Panc1 (cell line): ENCODE measurements at regions not wholly inside any gene's neighbourhood (a gene's known extent, or its start where the extent isn't known, plus 50 kb on each side); places are given as distances from the start of the nearest gene placed in this dataset.

Source experiments
- ATAC-seq: fragments of 200-7000 bp; cut with Tn5 transposase; 2 replicates; pipeline ENCODE4 v1.9.1; 2020; ENCODE audit warnings: mild to moderate bottlenecking, moderate library complexity
- BruUV-seq: library from RNA; stranded (reverse); fragments of 400-500 nt; replicated peaks from 2 replicates; lab custom pipeline; 2021; lab: Mats Ljungman, UMichigan
- CTCF ChIA-PET: fragments of 300-600 bp; sonication (Branson Sonifier 250); formaldehyde crosslinking; loops from one replicate; lab custom pipeline; 2022; ENCODE audit warnings: antibody characterized with exemption; lab: Charles Lee
- POLR2A ChIA-PET: fragments of 300-600 bp; sonication (Branson Sonifier 250); formaldehyde crosslinking; loops from one replicate; lab custom pipeline; 2022; ENCODE audit warnings: antibody characterized with exemption; lab: Charles Lee
- DNase-seq: peaks from one replicate; pipeline ENCODE4 v3.0.0-alpha.2; 2010; ENCODE audit warnings: low read depth, low spot score
- H3K27ac ChIP-seq: 2 replicates; pipeline ENCODE4 v1.5.1; 2011; ENCODE audit warnings: mild to moderate bottlenecking, low read length, inconsistent platforms
- H3K27me3 ChIP-seq: fragments of 200-500 bp; sonication (Bioruptor generic); 2 replicates; pipeline ENCODE4 v1.6.0; 2014; ENCODE audit warnings: low read length, inconsistent platforms; ENCODE audit not compliant: control insufficient read depth, insufficient read depth
- H3K36me3 ChIP-seq: fragments of 200-500 bp; sonication (Bioruptor generic); 2 replicates; pipeline ENCODE4 v1.5.1; 2014; ENCODE audit warnings: inconsistent platforms, mild to moderate bottlenecking, low read length, moderate library complexity; ENCODE audit not compliant: control insufficient read depth, insufficient read depth
- H3K4me1 ChIP-seq: 2 replicates; pipeline ENCODE4 v1.5.1; 2011; ENCODE audit warnings: inconsistent platforms, mild to moderate bottlenecking, low read length, moderate library complexity; ENCODE audit not compliant: control insufficient read depth, insufficient read depth
- H3K4me3 ChIP-seq, 2 experiments: 2 replicates each; pipeline ENCODE4 v1.5.1; 2011 to 2012; ENCODE audit warnings: low read depth in 2 of 2, low read length in 2 of 2, mild to moderate bottlenecking in 2 of 2, inconsistent platforms in 1 of 2, moderate library complexity in 1 of 2
- H3K9me3 ChIP-seq: fragments of 200-500 bp; sonication (Bioruptor generic); 2 replicates; pipeline ENCODE4 v1.5.1; 2014; ENCODE audit warnings: low read depth, mild to moderate bottlenecking, inconsistent platforms, low read length, moderate library complexity; ENCODE audit not compliant: control insufficient read depth, insufficient read depth
- CTCF ChIP-seq: fragments of 450-650 bp; IDR thresholded peaks from 2 replicates; pipeline ENCODE4 v1.5.1; 2017; ENCODE audit warnings: mild to moderate bottlenecking
- POLR2AphosphoS5 ChIP-seq: IDR thresholded peaks from 2 replicates; pipeline ENCODE4 v1.6.1; 2012; ENCODE audit warnings: mild to moderate bottlenecking, low read depth, low read length, moderate library complexity
- REST ChIP-seq, 2 experiments: IDR thresholded peaks; 2 replicates each; pipeline ENCODE4 v1.6.1; 2011 to 2012; ENCODE audit warnings: low read depth in 2 of 2, control low read depth in 1 of 2, low read length in 1 of 2, mild to moderate bottlenecking in 1 of 2, moderate library complexity in 1 of 2; ENCODE audit not compliant: insufficient read depth in 1 of 2
- SIN3A ChIP-seq: IDR thresholded peaks from 2 replicates; pipeline ENCODE4 v1.6.1; 2012; ENCODE audit warnings: low read depth, mild to moderate bottlenecking, low read length, moderate library complexity, borderline replicate concordance; ENCODE audit not compliant: insufficient read depth
- TCF7L2 ChIP-seq: IDR thresholded peaks from 2 replicates; pipeline ENCODE4 v1.6.1; 2011; ENCODE audit warnings: mild to moderate bottlenecking, low read depth, low read length, inconsistent platforms
- in situ Hi-C: cut with HindIII; loops from 2 replicates; pipeline ENCODE4 v1.10.0; 2016; ENCODE audit warnings: low sequenced_read_pairs, low pct_unique_long_range_greater_than_20kb
- intact Hi-C: fragments of 100-400 bp; cut with micrococcal nuclease; formaldehyde crosslinking; loops from one replicate; pipeline ENCODE4 v1.10.0; 2022; ENCODE audit not compliant: unreplicated experiment

GRCh38 chr13:78227709-78228108, 309.1 kb upstream of the EDNRB start:
- no peak for TF ChIP-seq TCF7L2
- TF ChIP-seq CTCF, result no peak
- TF ChIP-seq SIN3A, result no peak
- TF ChIP-seq REST (IDR thresholded peaks at IDR 0.05; ENCODE audit: insufficient read depth in 1 of 2, low read depth in 2 of 2, low read length in 1 of 2), result no peak
- no peak for TF ChIP-seq POLR2AphosphoS5
- DNase-seq (no peak), ATAC-seq (no peak)
- no TSS peak for BruUV-seq
- Histone ChIP-seq H3K4me1 (no peaks in the 10 kb centered on the region), H3K9me3 (no peaks in the 10 kb centered on the region), H3K27ac (no peak overlapping the region), H3K36me3 (no peaks in the 10 kb centered on the region), H3K27me3 (no peaks in the 10 kb centered on the region), H3K4me3 (no peak overlapping the region)
- intact Hi-C loops, result no loop called here
- in situ Hi-C loops, result no loop called here
- ChIA-PET POLR2A (no interaction called here), CTCF (no interaction called here)

- in situ Hi-C loops, result no loop called here
- Histone ChIP-seq H3K4me3 (no peak overlapping the region), H3K36me3 (no peaks in the 10 kb centered on the region), H3K27me3 (no peaks in the 10 kb centered on the region), H3K4me1 (no peaks in the 10 kb centered on the region), H3K9me3 (no peaks in the 10 kb centered on the region), H3K27ac (no peak overlapping the region)
- ATAC-seq, result no peak
- TF ChIP-seq SIN3A (no peak), CTCF (no peak), REST (IDR thresholded peaks at IDR 0.05; ENCODE audit: insufficient read depth in 1 of 2, low read depth in 2 of 2, low read length in 1 of 2) (no peak), POLR2AphosphoS5 (no peak), TCF7L2 (no peak)
- DNase-seq, result no peak
- ChIA-PET POLR2A (no interaction called here), CTCF (no interaction called here)
- BruUV-seq, result no TSS peak
- intact Hi-C loops, result no loop called here
Observed at GRCh38 chr13:78215458-78216108, 297.0 kb upstream of the EDNRB start.
